WI38 (cell line): ENCODE measurements at regions not wholly inside any gene's neighbourhood (a gene's known extent, or its start where the extent isn't known, plus 50 kb on each side); places are given as distances from the start of the nearest gene placed in this dataset.

ENCODE experiments used
- H3K4me3 ChIP-seq: 2 replicates; pipeline ENCODE4 v1.5.1; 2011; ENCODE audit warnings: low read depth, mild to moderate bottlenecking, control low read depth, low read length
- TF ChIP-seq, protein P1 (sequence below): IDR thresholded peaks from 2 replicates; pipeline ENCODE4 v1.5.1; 2012; ENCODE audit warnings: low read depth, mild to moderate bottlenecking, control low read depth, low read length

DNA sequence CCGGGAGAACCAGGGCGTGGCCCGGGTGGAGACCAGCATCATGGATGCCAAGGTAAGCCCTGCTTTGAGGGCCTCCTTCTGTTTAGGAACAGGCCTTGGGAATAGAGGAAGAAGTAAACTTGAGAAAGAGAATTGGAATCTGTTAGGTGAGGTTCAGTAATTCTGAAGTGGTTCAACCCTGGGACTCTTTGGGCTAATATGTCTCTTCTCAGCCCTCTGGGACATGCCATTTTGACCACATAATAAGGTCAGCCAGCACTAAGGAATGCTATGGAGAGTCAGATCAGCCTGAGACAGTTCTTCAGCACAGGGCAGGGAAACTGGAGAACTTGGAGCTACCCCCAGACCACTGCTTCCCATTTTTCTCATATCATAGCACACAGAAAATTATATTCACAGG, 63.3 kb upstream of the PRPS1 start:
- TF ChIP-seq, protein P1, sequence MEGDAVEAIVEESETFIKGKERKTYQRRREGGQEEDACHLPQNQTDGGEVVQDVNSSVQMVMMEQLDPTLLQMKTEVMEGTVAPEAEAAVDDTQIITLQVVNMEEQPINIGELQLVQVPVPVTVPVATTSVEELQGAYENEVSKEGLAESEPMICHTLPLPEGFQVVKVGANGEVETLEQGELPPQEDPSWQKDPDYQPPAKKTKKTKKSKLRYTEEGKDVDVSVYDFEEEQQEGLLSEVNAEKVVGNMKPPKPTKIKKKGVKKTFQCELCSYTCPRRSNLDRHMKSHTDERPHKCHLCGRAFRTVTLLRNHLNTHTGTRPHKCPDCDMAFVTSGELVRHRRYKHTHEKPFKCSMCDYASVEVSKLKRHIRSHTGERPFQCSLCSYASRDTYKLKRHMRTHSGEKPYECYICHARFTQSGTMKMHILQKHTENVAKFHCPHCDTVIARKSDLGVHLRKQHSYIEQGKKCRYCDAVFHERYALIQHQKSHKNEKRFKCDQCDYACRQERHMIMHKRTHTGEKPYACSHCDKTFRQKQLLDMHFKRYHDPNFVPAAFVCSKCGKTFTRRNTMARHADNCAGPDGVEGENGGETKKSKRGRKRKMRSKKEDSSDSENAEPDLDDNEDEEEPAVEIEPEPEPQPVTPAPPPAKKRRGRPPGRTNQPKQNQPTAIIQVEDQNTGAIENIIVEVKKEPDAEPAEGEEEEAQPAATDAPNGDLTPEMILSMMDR = no peak
- no peak overlapping the region for H3K4me3 ChIP-seq

DNA sequence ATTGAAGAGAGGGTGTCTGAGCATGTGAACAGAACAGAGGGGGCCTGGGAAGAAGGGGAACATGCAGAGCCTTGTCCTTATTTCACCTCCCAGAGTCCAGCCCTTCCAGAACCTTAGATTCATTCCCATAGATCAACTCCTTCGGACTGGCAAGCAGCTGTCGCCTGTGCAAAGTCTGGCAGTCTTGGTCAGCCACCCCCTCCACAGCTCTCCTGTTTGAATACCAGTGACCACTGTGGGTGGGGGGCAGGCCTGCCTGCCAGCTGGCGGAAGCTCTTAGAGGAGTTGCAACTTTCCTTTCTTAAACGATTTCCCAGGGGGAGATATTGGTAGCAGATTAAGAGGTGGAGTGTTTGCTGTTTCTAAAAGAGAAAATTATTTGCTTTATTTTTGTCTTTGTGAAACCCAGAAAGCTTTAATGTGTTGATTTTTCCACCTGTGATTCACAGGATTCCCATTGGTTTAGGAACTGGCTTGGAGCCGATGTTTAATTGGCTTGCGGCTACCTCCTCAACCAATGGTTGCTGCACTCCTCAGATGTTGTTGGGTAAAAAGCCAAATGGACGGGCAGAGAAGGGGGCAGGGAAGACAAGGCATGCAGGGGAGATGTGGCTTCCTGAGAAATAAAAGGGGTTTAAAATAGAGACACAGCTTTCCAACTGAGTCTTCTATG, 62.2 kb upstream of the PRPS1 start:
- TF ChIP-seq, protein P1 = no peak
- H3K4me3 ChIP-seq = no peak overlapping the region

DNA sequence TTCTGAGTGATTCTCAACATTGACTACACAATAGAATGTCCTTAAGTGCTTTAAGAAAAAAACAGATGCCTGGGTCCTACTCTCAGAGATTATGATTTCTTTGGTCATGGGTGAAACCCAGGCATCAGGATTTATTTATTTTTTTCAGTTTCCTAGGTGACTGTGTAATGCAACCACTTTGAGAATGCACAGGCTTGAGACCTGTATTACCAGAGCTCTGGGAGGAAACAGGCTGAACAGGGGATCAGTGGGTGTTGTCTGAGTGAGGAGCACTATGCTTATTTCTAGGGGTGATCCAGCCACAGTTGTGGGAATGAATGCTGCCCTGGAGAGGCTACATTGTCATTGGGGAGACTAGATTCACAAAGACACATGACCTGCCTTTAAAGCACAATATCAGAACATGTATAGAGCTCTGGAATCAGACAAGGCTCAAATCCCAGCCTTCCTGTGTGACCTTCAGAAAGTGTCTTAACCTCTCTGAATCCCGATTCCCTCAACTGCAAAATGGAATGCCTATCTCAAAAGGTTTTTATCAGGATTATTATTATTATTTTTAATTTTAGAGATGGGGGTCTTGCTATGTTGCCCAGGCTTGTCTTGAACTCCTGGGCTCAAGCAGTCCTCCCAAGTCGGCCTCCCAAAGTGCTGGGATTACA, 61.6 kb upstream of the PRPS1 start:
- no peak overlapping the region for H3K4me3 ChIP-seq
- TF ChIP-seq, protein P1 = no peak

DNA sequence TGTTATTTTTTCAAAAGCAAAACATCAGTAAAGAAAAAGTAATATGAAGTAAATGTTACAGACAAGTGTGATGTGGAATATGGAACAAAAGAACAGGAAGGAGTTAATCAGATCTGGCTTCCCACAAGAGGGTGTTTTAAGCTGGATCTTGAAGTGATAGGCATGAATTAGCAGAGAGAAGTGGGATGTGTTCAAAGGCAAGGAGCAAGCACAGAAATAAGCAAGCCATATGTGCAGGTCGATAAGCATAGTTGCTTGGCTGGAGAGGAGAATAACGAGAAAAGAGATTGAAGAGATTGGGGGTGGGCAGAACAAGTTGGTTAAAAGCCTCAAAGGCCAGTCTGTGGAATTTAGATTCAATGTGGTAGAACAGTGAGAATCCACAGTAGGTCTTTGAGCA, 60.9 kb upstream of the PRPS1 start:
- H3K4me3 ChIP-seq = no peak overlapping the region
- TF ChIP-seq, protein P1 = no peak

DNA sequence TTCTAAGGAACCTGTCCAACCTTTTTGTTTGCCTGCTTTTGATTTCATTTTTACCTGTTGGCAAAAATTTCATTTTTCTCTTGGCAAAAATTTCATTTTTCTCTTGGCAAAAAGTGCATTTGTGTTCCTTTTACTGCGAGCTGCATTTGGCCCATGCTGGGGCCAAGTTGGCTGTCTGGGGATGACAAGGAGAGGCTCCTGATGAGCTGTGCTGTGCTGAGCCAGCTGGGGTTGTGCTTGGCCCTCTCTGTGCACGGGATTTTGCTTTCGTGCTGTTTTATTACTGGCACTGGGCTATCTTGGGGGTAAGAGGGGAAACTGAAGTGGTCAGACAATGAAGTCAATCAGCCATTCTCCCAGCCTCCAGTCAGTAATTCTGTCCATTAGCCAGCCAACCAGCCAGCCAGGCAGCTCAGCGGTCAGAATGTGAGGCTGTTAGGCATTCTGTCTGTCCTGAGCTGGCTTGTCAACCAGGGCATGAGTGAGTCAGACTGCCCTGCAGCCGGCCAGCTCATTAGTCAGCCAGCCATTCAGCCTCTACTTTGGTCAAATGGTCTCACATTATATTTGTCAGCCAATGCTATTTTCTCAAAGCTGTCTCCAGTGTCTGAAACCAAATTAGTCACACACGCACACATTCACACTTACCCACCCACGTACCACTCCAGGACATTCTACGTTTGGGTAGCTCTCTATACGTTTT, 56.9 kb upstream of the PRPS1 start:
- no peak overlapping the region for H3K4me3 ChIP-seq
- TF ChIP-seq, protein P1 = no peak

DNA sequence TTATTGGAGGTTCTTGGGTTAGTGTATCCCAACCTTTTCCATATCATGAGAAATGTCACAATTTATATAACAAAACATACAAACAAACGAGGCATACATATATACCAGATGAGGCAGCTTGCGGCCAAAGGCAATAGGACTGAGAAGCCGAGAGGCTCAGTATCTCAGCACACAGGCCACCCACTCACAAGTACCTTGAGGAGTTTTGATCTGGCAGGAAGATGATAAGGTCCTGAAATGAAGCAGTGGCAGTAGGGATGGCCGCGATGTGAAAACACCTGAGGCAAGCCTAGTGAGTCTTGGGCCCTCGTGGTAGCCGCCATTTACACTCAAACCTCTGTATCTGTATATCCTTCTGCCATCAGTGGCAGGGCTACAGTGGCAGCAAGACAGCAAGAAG, 55.3 kb upstream of the PRPS1 start:
- H3K4me3 ChIP-seq = no peak overlapping the region
- TF ChIP-seq, protein P1 = no peak

DNA sequence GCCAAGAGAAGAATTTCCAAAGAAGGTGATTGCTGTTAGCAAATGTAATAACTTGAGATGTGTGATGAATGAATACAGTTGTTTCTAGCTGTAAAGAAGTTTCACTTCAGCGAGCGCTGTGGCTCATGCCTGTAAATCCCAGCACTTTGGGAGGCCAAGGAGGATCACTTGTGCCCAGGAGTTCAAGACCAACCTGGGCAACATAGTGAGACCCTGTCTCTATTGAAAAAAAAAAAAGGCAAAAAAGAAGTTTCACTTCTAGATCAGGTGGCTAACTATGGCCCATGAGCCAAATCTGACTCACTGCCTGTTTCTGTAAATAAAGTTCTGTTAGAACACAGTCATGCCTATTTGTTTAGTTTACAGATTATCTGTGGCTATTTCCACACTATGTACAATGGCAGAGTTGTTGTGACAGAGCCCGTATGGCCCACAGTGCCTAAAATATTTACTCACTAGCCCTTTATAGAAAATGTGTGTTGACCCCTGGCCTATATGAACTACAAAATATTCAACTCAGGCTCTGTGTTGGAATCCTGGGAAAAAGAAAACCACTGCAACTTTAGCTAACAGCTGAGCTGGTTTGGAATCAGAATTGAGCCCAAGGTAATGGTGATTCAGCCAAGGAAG, 54.1 kb upstream of the PRPS1 start:
- TF ChIP-seq, protein P1 = no peak
- no peak overlapping the region for H3K4me3 ChIP-seq
